Effector CD8-positive, alpha-beta T cell (primary cell): ENCODE measurements at regions not wholly inside any gene's neighbourhood (a gene's known extent, or its start where the extent isn't known, plus 50 kb on each side); places are given as distances from the start of the nearest gene placed in this dataset.
A peak's percentile ranks its signal among the peaks of the same experiment; 100 is the strongest.
"Not testable (repeated sequence)": the region's sequence is repeated elsewhere in the genome, so short reads cannot be mapped to it uniquely, and the experiment has no call there.

ENCODE experiments used
- DNase-seq: peaks from one replicate; lab custom pipeline; 2025; lab: John Stamatoyannopoulos, UW

DNA sequence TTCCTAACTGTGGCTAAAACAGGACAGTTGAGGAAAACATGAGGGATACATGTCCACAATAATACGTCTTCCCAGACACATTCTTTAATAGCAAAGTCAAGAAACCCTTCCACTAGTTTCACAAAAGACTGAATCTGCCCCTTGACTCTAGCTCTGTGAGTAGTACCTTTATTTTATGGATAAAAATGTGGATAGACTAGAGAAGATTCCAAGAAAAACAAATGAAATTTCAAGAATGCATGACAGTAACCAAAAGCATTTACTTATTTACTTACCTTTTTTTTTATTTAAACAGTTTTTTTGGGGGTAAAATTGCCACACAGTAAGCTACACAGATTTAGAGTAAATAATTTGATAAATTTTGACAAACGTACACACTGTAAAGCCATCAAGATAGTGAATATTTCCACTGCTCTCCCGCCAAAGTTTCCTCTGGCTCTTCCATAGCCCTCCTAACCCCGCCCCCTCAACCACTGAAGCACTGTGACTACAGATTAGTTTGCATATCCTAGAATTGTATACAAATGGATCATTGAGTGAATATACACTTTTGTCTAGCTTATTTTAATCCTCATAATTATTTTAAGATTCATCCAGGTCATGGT lies 420.4 kb upstream of the ZMIZ1 start:
- no peak for DNase-seq

DNA sequence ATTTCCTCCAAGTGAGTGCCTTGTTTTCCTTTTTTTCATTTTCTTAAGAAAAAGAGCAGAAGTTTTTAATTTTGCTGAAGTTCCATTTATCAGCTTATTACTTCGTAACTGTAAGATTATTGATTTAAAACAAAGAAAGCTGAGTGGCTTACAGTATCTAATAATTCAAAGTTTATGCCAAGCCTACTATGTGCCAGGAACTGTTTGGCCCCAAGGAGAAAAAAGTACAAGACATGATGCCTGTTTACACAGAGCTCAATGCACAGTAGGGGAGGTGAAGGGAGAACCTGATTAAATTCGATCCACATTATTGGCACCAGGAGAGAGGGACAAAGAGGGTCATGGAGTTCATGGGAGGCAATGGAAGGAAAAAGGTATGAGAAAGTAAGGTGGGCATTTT lies 419.3 kb upstream of the ZMIZ1 start:
- DNase-seq = no peak

DNA sequence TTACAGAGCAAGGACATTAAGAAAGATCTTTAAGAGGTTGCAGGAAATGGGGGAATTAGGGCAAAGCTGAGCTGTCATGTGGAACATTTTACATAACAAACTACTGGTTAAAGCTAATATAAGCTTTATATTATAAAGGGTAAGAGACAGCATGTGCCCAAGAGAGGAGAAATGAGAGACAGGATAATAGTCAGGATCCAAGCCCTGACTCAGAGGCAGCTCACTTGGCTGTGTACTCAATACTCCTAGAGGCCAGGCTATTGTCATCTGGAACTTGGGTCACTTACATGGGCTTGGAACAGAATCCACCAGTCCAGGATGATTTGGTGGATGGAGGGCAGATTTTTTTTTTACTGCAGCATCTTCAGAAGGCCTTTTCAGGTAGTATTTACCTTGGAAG lies 418.6 kb upstream of the ZMIZ1 start:
- DNase-seq = no peak

DNA sequence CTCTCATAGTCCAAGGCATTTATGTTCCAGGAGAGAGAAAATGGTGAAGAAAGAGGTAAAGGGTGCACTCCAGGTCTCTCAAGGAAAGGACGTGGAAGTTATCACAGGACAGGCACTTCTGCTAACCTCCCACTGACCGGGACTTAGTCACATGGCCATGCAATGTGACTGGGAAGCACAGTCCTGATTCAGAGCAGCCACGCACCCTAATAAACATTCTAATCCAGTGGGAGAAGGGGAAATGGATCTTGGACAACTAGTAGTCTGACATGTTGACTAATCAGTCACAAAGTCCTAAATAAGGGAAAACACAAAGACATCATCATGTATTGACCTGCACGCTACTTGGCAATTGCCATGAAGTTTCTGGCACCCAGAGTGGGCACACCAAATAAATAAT lies 417.5 kb upstream of the ZMIZ1 start:
- DNase-seq = no peak

DNA sequence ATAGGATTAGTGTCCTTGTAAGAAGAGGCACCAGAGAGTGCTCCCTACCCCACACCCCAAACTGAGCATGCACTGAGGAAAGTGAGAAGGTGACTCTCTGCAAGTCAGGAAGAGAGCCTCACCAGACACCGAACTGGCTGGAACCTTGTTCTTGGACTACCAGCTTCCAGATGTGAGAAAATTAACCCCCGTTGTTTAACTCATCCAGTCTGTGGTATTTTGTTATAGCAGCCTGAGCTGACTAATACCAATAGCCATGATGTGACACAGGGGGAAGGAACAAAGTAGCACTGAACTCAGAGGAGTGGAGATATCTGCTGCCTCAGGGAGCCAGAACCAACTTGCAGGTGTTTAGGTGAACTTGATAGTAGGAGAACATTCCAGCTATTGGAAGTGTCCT lies 415.2 kb upstream of the ZMIZ1 start:
- DNase-seq = no peak

DNA sequence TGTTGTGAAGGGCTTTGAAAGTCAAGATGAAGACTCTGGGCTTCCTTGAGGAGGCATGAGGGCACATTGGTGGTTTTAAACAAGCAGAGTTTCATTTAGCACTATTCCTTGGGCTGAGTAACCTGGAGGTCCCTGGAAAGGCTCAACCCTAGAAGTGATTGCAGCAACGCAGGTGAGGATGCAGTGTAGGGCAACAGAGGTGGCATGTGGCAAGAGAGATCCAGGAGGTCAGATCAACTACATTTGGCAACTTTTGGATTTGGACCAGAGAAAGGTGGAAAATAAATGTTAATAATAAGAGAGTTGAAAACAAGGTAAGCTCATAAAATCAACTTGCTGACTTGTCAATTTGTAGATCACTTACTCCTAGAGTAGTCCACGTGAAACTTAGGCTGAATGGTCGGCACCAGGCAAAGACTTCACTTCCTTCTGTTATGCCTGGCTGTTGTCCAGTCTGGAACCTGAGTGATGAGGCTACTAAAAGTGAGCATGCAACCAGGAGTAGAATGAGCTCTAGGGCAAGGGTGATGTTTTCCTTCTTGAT lies 414.6 kb upstream of the ZMIZ1 start:
- DNase-seq = no peak

DNA sequence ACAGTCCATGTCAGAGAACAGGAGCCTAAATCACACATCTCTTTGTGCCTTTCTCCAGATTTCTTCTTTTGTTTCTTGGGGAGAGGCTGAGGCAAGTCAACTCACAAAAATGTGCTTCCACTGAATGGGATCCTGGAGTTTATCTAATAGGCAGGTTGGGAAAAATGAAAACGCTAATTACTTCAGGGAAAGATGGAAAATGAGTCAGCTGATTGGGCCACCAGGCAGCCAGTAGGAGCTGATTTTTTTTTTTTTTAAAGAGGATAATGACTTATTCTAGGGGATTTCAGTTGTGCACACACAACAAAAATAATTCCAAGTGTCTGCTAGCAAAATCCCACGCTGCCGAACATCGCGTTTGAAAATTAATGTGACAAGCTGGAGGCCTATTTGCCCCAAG lies 412.8 kb upstream of the ZMIZ1 start:
- DNase-seq = no peak

DNA sequence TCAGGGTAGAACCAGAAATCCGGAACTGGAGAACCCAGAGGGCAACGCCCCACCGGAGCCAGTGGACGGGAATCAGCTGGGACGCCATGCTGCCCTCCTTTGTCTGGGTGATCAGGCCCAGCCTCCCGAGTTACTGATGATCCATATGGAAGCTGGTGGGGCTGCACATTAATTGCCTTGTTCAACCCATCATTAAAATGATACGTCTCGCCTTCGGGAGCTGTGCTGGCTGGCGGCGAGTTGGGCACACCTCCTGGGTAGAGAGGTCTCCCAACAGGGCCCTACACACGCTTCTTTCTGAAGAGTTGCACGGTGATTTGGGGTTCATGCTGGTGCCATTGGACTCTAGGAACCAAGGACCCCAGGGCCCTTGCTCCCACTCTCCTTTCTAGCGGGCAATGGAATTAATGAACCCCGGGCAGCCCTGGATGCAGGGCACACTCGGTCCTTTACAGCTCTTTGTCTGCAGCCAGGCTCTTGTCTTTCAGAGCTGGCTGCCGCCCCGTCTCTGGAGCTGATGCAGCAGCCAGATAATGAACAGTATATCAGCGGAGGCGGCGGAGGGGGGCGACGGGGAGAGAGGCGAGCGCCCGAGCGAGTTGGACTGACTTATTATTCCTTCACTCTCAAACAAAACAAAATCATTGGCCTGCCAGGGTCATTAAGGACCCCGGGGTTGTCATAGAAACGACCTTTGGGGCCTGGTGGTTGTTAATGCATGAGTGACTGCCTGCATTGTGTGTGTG lies 412.2 kb upstream of the ZMIZ1 start:
- DNase-seq = no peak

DNA sequence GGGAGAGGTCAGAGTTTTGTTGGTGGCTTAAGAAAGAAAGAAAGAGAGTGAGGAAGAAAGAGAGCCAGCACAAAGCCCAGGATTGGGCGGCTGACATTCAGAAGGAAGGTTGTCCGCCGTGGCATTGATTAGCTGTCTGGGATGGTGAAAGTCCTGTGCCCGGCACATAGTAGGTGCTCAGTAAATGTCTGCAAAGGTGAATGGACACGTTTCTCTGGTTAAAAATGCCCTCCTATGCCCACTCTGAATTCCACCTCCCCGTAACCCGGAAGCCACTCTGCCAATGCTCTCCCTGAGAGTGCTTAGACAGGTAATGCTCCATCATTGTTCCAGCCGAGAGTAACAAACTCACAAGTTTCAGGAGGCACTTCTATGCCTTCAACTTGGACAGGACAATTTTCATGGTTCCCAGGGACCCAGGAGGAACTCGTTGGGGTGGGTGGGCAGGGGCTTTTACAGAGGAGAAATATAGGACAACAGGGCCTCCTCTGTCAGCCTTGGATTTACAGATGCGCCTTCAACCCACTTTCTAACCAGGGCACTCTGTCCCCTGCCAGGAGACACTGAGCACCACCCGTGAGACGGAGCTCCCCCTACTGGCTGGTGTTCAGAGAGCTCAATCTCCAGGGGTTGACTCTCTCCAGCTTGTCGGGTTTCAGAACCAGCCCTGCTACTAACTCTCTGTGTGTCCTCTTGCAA lies 411.5 kb upstream of the ZMIZ1 start:
- DNase-seq = peak; percentile 17

DNA sequence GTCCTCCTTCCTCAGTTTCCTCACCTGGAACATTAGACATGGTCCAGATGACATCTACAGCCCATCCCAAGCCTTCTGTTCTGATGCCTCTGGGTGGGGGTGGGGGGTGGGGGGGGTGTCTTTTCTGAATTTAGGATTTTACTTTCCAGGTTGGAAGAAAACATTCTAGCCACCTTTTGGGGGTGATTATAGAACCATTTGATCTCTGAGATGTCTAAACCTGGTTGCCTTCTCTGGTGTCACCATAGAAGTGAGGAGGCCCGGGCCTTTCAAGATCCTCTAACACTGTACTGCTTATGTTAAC lies 411.0 kb upstream of the ZMIZ1 start:
- no peak for DNase-seq

DNA sequence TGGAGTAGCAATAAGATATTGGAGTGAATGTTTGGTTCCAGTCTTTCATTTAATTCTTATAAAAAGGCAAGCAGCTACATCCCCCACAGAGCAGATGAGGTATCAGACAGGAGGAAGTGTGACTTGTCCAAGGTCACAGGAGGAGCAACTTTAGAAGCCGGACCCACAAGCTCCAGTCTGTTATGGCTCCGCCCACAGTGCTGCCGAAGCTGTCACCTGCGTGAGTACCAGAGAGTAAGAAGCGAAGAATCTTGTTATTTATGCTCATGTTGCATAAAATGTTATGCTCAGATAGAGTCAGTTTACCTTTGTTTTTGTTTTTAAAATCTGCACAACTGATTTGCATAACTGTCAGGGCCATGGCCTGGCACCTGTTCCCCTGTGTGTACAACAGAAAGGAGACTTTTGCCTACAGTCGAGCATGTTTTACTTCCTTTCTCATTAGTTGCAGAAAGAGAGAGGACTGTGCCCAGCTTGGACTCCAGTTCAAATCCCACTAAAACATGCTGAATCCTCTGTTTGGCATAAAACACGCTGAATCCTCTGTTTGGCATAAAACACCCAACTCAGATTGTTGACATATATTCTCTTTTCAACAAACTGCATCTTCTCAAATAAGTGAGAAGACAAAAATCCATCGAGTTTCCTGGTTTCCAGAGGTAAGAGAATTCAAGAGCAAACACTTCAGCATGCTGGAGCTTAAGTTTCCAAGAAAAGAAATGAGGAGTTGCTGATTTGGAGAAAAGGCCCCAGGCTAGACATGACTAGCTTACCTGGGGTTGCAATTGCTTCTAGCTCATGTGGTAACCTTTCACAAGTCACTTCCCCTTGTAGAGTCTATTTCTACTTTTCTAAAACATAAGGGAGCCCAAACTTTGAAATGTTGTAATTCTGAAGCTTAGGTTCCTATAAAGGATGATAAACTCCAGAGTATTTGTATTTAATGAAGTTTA lies 409.8 kb upstream of the ZMIZ1 start:
- no peak for DNase-seq

DNA sequence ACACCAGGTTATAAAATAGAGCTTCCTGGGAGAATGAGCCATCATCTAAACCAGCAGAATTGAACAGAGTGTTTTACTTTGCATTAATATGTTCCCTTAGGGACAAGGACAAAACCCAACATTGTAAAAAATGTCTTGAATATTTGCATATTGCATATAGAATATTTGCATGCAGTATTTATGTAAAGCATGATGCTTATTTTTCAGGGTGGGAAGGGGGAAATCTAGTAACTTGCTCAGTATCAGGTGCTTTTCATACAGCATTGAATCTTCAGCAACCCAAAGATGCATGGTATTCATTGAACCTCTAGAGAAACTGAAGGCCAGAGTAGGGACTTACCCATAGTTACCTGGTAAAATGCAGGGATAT lies 409.2 kb upstream of the ZMIZ1 start:
- no peak for DNase-seq

DNA sequence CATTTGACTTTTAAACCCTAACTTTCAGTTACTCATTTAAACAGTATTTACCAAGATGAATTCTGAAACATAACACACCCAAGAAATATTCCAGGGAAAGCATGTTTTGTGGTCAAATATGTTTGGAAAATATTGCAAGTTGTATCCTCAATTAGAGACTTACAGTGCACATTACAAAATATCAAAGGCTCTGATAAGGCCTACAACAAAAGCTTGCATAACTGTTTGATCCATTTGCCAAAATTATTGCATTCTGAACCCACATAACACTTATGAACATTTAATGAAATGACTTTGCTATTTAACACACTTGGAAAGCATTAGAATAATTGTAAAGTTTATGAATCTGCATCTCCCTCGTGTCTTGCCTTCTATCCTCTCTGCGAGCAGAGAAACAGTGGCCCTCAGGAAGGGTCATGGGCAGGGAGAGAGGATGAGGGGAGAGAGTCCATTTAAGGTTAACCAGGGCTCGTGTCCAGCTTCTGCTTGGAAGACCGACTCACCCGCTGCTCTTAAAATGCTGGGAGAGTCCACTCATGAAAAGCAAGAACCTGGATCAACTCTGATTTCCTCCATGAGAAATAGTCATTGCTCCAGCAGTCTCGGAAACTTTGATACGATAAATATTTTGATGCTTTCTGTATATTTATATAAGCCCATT lies 408.2 kb upstream of the ZMIZ1 start:
- DNase-seq = no peak

DNA sequence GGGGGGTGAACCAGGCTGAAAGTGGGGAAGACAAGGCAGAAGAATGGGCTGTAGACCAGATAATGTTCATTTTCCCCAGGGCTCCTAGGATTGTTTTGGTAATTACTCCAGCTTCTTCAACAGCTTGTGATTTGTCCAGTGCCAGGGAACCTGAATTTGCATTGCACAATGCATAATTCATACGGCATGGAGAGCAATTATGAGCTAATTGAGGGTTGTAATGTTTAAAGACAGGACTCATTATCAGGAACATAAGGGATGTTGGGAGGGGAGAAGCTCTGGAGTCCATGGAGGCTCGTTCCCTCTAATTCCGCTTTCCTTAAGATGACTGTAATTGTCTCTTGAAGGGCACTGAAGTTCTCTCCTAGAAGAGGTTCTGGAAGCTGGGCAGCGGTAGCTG lies 405.0 kb upstream of the ZMIZ1 start:
- DNase-seq = no peak

DNA sequence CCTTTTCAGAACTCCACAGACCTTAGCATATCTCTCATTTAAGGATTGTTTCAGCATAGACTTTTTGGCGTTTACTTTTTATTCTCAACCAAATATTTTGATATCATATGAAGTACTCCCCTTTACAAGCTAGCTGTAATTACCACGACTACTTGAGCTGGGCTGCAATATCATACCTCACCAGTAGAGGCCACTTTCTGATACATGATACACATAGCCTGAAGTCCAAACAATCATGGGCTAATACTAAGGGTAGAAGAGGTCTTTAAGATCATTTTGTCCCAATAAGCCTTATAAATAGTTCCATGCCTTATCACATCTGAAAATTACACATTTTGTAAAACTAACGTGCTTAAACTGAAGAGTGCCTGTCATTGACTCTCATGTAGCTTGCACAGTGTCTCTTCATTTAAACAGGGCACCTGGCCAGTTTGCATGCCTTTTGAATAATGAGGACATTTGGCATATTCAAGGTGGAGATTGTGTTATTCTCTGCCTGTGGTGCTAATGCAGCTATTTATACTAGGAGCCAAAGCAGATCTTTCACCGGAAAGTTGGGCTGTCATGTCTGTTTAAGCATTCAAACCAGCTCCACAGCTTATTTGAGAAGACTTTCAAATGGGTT lies 403.7 kb upstream of the ZMIZ1 start:
- no peak for DNase-seq

DNA sequence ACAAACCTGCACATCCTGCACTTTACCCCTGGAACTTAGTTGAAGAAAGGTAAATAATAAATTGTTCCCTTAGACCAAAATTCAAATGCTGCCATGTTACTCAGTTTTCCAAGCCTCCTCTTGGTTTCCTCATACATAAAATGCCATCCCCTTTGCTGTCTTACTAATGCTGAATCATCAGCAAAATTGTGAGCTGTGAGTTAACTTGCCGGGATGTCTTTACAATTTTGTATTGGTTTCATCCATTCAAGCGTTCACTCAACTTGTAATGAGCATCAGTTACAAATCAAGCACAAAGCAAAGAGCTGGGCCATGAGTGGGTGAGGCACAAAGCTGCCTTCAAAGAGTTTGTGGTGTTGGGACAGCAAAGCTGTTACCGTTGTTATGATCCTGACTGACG lies 395.8 kb upstream of the ZMIZ1 start:
- no peak for DNase-seq

DNA sequence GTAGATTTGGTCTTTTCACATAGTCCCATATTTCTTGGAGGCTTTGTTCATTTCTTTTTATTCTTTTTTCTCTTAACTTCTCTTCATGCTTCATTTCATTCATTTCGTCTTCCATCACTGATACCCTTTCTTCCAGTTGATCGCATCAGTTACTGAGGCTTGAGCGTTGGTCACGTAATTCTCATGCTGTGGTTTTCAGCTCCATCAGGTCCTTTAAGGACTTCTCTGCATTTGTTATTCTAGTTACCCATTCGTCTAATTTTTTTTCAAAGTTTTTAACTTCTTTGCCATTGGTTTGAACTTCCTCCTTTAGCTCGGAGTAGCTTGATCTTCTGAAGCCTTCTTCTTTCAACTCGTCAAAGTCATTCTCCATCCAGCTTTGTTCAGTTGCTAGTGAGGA lies 387.6 kb upstream of the ZMIZ1 start:
- DNase-seq = not testable (repeated sequence)

DNA sequence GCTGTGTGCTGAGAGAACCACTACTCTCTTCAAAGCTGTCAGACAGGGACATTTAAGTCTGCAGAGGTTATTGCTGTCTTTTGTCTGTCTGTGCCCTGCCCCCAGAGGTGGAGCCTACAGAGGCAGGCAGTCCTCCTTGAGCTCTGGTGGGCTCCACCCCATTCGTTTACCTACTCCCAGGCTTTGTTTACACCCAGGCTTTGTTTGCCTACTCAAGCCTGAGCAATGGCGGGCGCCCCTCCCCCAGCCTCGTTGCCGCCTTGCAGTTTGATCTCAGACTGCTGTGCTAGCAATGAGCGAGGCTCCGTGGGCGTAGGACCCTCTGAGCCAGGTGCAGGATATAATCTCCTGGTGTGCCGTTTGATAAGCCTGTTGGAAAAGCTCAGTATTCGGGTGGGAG lies 386.8 kb upstream of the ZMIZ1 start:
- DNase-seq = not testable (repeated sequence)

DNA sequence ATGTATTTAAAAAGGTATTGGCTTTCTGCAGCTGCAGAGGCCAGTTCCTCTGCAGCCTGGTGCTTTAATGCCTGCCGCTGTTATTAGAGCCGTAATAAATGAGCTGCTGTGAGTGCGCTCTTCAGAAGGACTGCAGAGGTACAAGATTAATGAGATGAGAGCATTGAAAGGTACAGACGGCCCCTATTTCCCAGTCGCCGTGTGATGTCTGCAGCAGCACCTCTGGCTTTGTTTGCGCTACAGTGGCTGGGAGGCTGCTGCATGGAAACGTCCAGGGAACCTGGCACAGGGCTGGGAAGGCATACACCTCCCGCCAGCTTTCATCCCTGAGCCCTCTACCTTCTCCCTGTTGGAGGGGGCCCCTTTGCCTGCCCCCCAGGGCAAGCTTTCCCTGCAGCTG lies 383.8 kb upstream of the ZMIZ1 start:
- no peak for DNase-seq

DNA sequence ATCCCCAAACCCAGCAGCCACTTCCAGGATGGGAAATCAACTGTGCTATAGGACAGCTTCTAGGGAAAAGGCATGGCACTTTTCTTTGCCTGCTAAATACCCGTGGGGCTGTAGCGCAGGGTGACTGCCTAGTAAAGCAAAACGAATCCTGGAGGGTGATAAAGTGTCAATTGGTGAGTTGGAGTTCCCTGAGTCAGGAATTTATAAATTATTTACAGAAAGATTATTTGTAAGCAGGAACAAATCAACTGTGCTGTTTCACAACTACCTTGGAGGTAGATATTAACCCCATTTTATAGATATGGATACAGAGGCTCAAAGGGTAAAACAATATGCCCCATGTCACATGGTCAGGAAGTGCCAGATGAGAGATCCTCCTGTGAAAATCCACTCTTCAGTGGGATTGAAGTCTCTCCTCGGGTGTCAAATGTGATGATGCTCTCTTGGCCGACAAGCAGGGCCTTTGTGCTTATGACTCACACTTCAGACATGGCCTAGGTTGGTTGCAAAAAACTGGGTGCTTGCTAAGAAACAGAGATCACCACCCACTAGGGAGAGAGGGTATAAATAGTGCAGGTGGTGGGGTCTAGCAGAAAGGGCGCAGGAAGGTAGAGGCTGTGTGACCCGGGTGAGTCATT lies 383.2 kb upstream of the ZMIZ1 start:
- DNase-seq = no peak
